ENCODE measurements at regions not wholly inside any gene's neighbourhood (a gene's known extent, or its start where the extent isn't known, plus 50 kb on each side); places are given as distances from the start of the nearest gene placed in this dataset.

- TF ChIP-seq POLR2A (IDR thresholded peaks at IDR 0.05): no peak
- TF ChIP-seq, protein P1, sequence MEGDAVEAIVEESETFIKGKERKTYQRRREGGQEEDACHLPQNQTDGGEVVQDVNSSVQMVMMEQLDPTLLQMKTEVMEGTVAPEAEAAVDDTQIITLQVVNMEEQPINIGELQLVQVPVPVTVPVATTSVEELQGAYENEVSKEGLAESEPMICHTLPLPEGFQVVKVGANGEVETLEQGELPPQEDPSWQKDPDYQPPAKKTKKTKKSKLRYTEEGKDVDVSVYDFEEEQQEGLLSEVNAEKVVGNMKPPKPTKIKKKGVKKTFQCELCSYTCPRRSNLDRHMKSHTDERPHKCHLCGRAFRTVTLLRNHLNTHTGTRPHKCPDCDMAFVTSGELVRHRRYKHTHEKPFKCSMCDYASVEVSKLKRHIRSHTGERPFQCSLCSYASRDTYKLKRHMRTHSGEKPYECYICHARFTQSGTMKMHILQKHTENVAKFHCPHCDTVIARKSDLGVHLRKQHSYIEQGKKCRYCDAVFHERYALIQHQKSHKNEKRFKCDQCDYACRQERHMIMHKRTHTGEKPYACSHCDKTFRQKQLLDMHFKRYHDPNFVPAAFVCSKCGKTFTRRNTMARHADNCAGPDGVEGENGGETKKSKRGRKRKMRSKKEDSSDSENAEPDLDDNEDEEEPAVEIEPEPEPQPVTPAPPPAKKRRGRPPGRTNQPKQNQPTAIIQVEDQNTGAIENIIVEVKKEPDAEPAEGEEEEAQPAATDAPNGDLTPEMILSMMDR (IDR thresholded peaks at IDR 0.05): no peak
Observed at GRCh38 chr12:94783343-94783742, 133.0 kb upstream of the TMCC3 start.
